ENCODE measurements at regions not wholly inside any gene's neighbourhood (a gene's known extent, or its start where the extent isn't known, plus 50 kb on each side); places are given as distances from the start of the nearest gene placed in this dataset.

- CTCF ChIA-PET = no interaction called here
- Histone ChIP-seq H3K79me2 (ENCODE audit: low read depth) (no peaks in the 10 kb centered on the region), H3K27ac (no peak overlapping the region), H3K27me3 (ENCODE audit: insufficient read depth, low read depth) (no peaks in the 10 kb centered on the region), H3K9me3 (ENCODE audit: insufficient read depth, low read depth) (no peaks in the 10 kb centered on the region), H3K4me3 (no peak overlapping the region), H3K4me2 (no peak overlapping the region), H3K9me2 (ENCODE audit: insufficient read depth) (no peaks in the 10 kb centered on the region; the same call in 1 of the 2 replicates), H3K4me1 (replicated peaks; ENCODE audit: insufficient read depth) (no peaks in the 10 kb centered on the region), H3K36me3 (ENCODE audit: low read depth) (no peaks in the 10 kb centered on the region), H3F3A (ENCODE audit: insufficient read depth, low read depth) (no peaks in the 10 kb centered on the region), H4K20me1 (ENCODE audit: insufficient read depth) (no peaks in the 10 kb centered on the region), H2AFZ (no peak overlapping the region)
- TF ChIP-seq EZH2 (IDR thresholded peaks at IDR 0.05; ENCODE audit: low read depth) = no peak
- TF ChIP-seq CTCF (conservative IDR thresholded peaks at IDR 0.05) = no peak
- no peak for DNase-seq
- intact Hi-C loops (cut with micrococcal nuclease; ENCODE audit: unreplicated experiment) = no loop called here
- no TSS peak for BruUV-seq (replicated peaks)
- POLR2A ChIA-PET (ENCODE audit: unreplicated experiment) = no interaction called here
Observed at GRCh38 chr12:61796846-61797245, 463.4 kb upstream of the USP15 start.

GRCh38 chr12:61797266-61797665 lies 462.9 kb upstream of the USP15 start:
- H3K4me2 ChIP-seq = no peak overlapping the region
- H3F3A ChIP-seq (ENCODE audit: insufficient read depth, low read depth) = no peaks in the 10 kb centered on the region
- H3K79me2 ChIP-seq (ENCODE audit: low read depth) = no peaks in the 10 kb centered on the region
- H3K4me1 ChIP-seq (replicated peaks; ENCODE audit: insufficient read depth) = no peaks in the 10 kb centered on the region
- intact Hi-C loops (cut with micrococcal nuclease; ENCODE audit: unreplicated experiment) = no loop called here
- ChIA-PET CTCF (no interaction called here), POLR2A (ENCODE audit: unreplicated experiment) (no interaction called here)
- no peaks in the 10 kb centered on the region for H3K27me3 ChIP-seq (ENCODE audit: insufficient read depth, low read depth)
- H2AFZ ChIP-seq = no peak overlapping the region
- no peaks in the 10 kb centered on the region for H3K36me3 ChIP-seq (ENCODE audit: low read depth)
- no peaks in the 10 kb centered on the region for H4K20me1 ChIP-seq (ENCODE audit: insufficient read depth)
- H3K9me2 ChIP-seq (ENCODE audit: insufficient read depth) = no peaks in the 10 kb centered on the region
- TF ChIP-seq EZH2 (IDR thresholded peaks at IDR 0.05; ENCODE audit: low read depth) (no peak), CTCF (conservative IDR thresholded peaks at IDR 0.05) (no peak)
- DNase-seq = no peak
- no peak overlapping the region for H3K27ac ChIP-seq
- no TSS peak for BruUV-seq (replicated peaks)
- no peak overlapping the region for H3K4me3 ChIP-seq
- H3K9me3 ChIP-seq (ENCODE audit: insufficient read depth, low read depth) = no peaks in the 10 kb centered on the region

GRCh38 chr12:61798778-61799177 lies 461.4 kb upstream of the USP15 start:
- BruUV-seq (replicated peaks) = no TSS peak

More at GRCh38 chr12:61798778-61799177, 461.4 kb upstream of the USP15 start:
- Histone ChIP-seq H3K4me1 (replicated peaks; ENCODE audit: insufficient read depth) (no peaks in the 10 kb centered on the region), H2AFZ (no peak overlapping the region), H3K36me3 (ENCODE audit: low read depth) (no peaks in the 10 kb centered on the region), H3K9me2 (ENCODE audit: insufficient read depth) (no peaks in the 10 kb centered on the region), H3K79me2 (ENCODE audit: low read depth) (no peaks in the 10 kb centered on the region), H3K27me3 (ENCODE audit: insufficient read depth, low read depth) (no peaks in the 10 kb centered on the region), H3K4me3 (no peak overlapping the region), H3F3A (ENCODE audit: insufficient read depth, low read depth) (no peaks in the 10 kb centered on the region), H3K27ac (no peak overlapping the region), H4K20me1 (ENCODE audit: insufficient read depth) (no peaks in the 10 kb centered on the region), H3K4me2 (no peak overlapping the region), H3K9me3 (ENCODE audit: insufficient read depth, low read depth) (no peaks in the 10 kb centered on the region)
- no peak for DNase-seq
- intact Hi-C loops (cut with micrococcal nuclease; ENCODE audit: unreplicated experiment) = no loop called here
- CTCF ChIA-PET = no interaction called here
- POLR2A ChIA-PET (ENCODE audit: unreplicated experiment) = no interaction called here
- TF ChIP-seq CTCF (conservative IDR thresholded peaks at IDR 0.05) (no peak), EZH2 (IDR thresholded peaks at IDR 0.05; ENCODE audit: low read depth) (no peak)
